ENCODE measurements at regions not wholly inside any gene's neighbourhood (a gene's known extent, or its start where the extent isn't known, plus 50 kb on each side); places are given as distances from the start of the nearest gene placed in this dataset.

DNA sequence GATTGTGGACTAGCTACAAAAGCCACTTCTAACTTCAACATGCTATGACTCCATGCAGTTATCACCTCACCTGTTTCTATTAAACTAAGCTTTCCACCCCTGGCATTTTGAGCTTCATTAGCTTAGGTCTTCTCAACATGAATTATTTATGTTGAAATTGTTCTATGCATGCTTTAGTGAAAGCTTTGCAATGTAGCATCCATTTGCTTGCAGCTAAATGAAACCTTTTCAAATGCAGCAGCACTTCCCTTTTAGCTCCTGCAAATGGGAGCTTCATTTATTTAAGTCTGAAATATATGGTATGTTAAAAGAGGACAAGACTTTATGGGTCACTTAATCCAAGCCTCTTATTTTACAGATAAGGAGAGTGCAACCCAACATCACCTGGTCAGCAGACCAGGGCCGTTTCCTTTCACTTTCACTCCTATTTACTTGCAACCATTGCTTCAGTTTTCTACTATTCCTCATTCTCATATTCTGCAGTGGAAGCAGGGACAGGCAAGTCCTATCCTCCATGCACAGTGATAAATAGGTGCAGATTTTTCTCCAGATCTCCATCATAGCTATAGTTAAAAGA is 56.4 kb upstream of the SAMSN1 start (continued):
- TF ChIP-seq HDAC8 (tag; IDR thresholded peaks at IDR 0.05), result no peak
- no peak for TF ChIP-seq ZEB2 (IDR thresholded peaks at IDR 0.05)
- TF ChIP-seq DPF2 (IDR thresholded peaks at IDR 0.05), result peak; percentile 19; the same call in 1 of the 2 replicates
- no peak for TF ChIP-seq ZNF239 (CRISPR knock-in tag; IDR thresholded peaks at IDR 0.05)
- TF ChIP-seq, protein P1, sequence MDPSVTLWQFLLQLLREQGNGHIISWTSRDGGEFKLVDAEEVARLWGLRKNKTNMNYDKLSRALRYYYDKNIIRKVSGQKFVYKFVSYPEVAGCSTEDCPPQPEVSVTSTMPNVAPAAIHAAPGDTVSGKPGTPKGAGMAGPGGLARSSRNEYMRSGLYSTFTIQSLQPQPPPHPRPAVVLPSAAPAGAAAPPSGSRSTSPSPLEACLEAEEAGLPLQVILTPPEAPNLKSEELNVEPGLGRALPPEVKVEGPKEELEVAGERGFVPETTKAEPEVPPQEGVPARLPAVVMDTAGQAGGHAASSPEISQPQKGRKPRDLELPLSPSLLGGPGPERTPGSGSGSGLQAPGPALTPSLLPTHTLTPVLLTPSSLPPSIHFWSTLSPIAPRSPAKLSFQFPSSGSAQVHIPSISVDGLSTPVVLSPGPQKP (CRISPR knock-in tag; IDR thresholded peaks at IDR 0.05), result no peak
- TF ChIP-seq ZNF57 (CRISPR knock-in tag; IDR thresholded peaks at IDR 0.05), result no peak
- TF ChIP-seq ZNF696 (CRISPR knock-in tag; conservative IDR thresholded peaks at IDR 0.05), result no peak
- TF ChIP-seq SMAD4 (CRISPR knock-in tag; conservative IDR thresholded peaks at IDR 0.05), result no peak
- no peak for TF ChIP-seq KDM4B (IDR thresholded peaks at IDR 0.05; ENCODE audit: borderline replicate concordance in 2 of 2, low read depth in 1 of 2)
- TF ChIP-seq FOXA3 (CRISPR knock-in tag; conservative IDR thresholded peaks at IDR 0.05 in 1 of 2, IDR thresholded peaks at IDR 0.05 in 1 of 2), result no peak
- TF ChIP-seq KLF16 (IDR thresholded peaks at IDR 0.05), result no peak
- TF ChIP-seq, protein P2, sequence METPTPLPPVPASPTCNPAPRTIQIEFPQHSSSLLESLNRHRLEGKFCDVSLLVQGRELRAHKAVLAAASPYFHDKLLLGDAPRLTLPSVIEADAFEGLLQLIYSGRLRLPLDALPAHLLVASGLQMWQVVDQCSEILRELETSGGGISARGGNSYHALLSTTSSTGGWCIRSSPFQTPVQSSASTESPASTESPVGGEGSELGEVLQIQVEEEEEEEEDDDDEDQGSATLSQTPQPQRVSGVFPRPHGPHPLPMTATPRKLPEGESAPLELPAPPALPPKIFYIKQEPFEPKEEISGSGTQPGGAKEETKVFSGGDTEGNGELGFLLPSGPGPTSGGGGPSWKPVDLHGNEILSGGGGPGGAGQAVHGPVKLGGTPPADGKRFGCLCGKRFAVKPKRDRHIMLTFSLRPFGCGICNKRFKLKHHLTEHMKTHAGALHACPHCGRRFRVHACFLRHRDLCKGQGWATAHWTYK (CRISPR knock-in tag; IDR thresholded peaks at IDR 0.05), result no peak
- no peak for TF ChIP-seq ZNF551 (CRISPR knock-in tag; IDR thresholded peaks at IDR 0.05)
- no peak for TF ChIP-seq NFYB (IDR thresholded peaks at IDR 0.05; ENCODE audit: extremely low read depth, insufficient read length)
- no peak for TF ChIP-seq CSDE1 (IDR thresholded peaks at IDR 0.05)
- no peak for TF ChIP-seq MEIS2 (IDR thresholded peaks at IDR 0.05; ENCODE audit: partially characterized antibody)
- TF ChIP-seq ELF2 (CRISPR knock-in tag; IDR thresholded peaks at IDR 0.05), result no peak
- no peak for TF ChIP-seq ZNF778 (CRISPR knock-in tag; IDR thresholded peaks at IDR 0.05)

Measured in K562 (cell line).